Keratinocyte (primary cell): ENCODE measurements at regions not wholly inside any gene's neighbourhood (a gene's known extent, or its start where the extent isn't known, plus 50 kb on each side); places are given as distances from the start of the nearest gene placed in this dataset.

Experiments used
- DNase-seq: peaks from one replicate; pipeline ENCODE4 v3.0.0-alpha.2; 2011; ENCODE audit warnings: low read depth, missing footprints, low spot score
- FAIRE-seq: peaks from 2 replicates; lab custom pipeline; 2011; peaks lifted over from hg19 to GRCh38; lab: Jason Lieb, UNC
- H2AFZ ChIP-seq: 2 replicates; pipeline ENCODE4 v1.6.0; 2012; ENCODE audit warnings: low read length, control low read depth, inconsistent platforms; ENCODE audit not compliant: control insufficient read depth
- H3K27ac ChIP-seq: 2 replicates; pipeline ENCODE4 v1.5.1; 2011; ENCODE audit warnings: low read length; ENCODE audit not compliant: control insufficient read depth, insufficient read depth
- H3K27me3 ChIP-seq: 3 replicates; pipeline ENCODE4 v1.6.0; 2011; ENCODE audit warnings: low read length; ENCODE audit not compliant: control insufficient read depth, insufficient read depth; ENCODE audit errors: extremely low read depth
- H3K36me3 ChIP-seq, 2 experiments: 2 replicates in 1 of 2; 3 replicates in 1 of 2; pipeline ENCODE4 v1.5.1; 2011; ENCODE audit warnings: low read length in 2 of 2, mild to moderate bottlenecking in 1 of 2; ENCODE audit not compliant: control insufficient read depth in 2 of 2, insufficient read depth in 2 of 2; ENCODE audit errors: extremely low read depth in 1 of 2
- H3K4me1 ChIP-seq: 3 replicates; pipeline ENCODE4 v1.5.1; 2011; ENCODE audit warnings: low read length; ENCODE audit not compliant: control insufficient read depth, insufficient read depth; ENCODE audit errors: extremely low read depth
- H3K4me2 ChIP-seq: 3 replicates; pipeline ENCODE4 v1.6.0; 2011; ENCODE audit warnings: low read depth, low read length; ENCODE audit not compliant: control insufficient read depth, insufficient read depth; ENCODE audit errors: extremely low read depth
- H3K4me3 ChIP-seq, 3 experiments: fragments of 200-600 bp in 1 of 3; sonication (generic) in 1 of 3; 2 replicates in 2 of 3; 3 replicates in 1 of 3; pipeline ENCODE4 v1.5.1; 2011 to 2016; ENCODE audit warnings: low read length in 3 of 3, mild to moderate bottlenecking in 3 of 3, control low read depth in 2 of 3, inconsistent platforms in 1 of 3, low read depth in 1 of 3, mixed read lengths in 1 of 3, mixed run types in 1 of 3, moderate library complexity in 1 of 3; ENCODE audit not compliant: control insufficient read depth in 2 of 3, insufficient read depth in 2 of 3; ENCODE audit errors: extremely low read depth in 1 of 3
- H3K79me2 ChIP-seq: 2 replicates; pipeline ENCODE4 v1.6.0; 2012; ENCODE audit warnings: low read length; ENCODE audit not compliant: control insufficient read depth, insufficient read depth
- H3K9ac ChIP-seq: 3 replicates; pipeline ENCODE4 v1.6.0; 2011; ENCODE audit warnings: low read length; ENCODE audit not compliant: control insufficient read depth, insufficient read depth; ENCODE audit errors: extremely low read depth
- H3K9me1 ChIP-seq: 3 replicates; pipeline ENCODE4 v1.6.0; 2011; ENCODE audit warnings: low read length; ENCODE audit not compliant: control insufficient read depth, insufficient read depth; ENCODE audit errors: extremely low read depth
- H3K9me3 ChIP-seq: 2 replicates; pipeline ENCODE4 v1.5.1; 2012; ENCODE audit warnings: low read depth, low read length; ENCODE audit not compliant: control insufficient read depth
- H4K20me1 ChIP-seq: 3 replicates; pipeline ENCODE4 v1.6.0; 2011; ENCODE audit warnings: low read length; ENCODE audit not compliant: control insufficient read depth, insufficient read depth; ENCODE audit errors: extremely low read depth
- EZH2 ChIP-seq: IDR thresholded peaks from one replicate; pipeline ENCODE4 v1.6.1; 2012; ENCODE audit warnings: inconsistent platforms, mild to moderate bottlenecking, low read length, moderate library complexity
- dilution Hi-C: fragments of 300-500 bp; cut with MboI; formaldehyde crosslinking; loops from one replicate; pipeline ENCODE4 v1.7.0; 2020; ENCODE audit warnings: low sequenced_read_pairs; ENCODE audit not compliant: extremely low pct_ligation_motif_present
- TF ChIP-seq, protein P1 (sequence below), 3 experiments: IDR thresholded peaks in 1 of 3; conservative IDR thresholded peaks in 1 of 3; optimal IDR thresholded peaks in 1 of 3; 2 replicates in 2 of 3; 3 replicates in 1 of 3; pipeline versions ENCODE3 to v1.5.1; 2011; ENCODE audit warnings: low read length in 3 of 3, mild to moderate bottlenecking in 3 of 3, moderate library complexity in 2 of 3, control low read depth in 1 of 3, inconsistent platforms in 1 of 3; ENCODE audit not compliant: insufficient read depth in 2 of 3; ENCODE audit errors: extremely low read depth in 1 of 3

- H3K27ac ChIP-seq: no peak overlapping the region
- H3K27me3 ChIP-seq: no peaks in the 10 kb centered on the region
- no peak overlapping the region for H2AFZ ChIP-seq
- DNase-seq (no peak), FAIRE-seq (no peak)
- no peaks in the 10 kb centered on the region for H3K79me2 ChIP-seq
- no peak overlapping the region for H3K4me2 ChIP-seq
- H3K36me3 ChIP-seq: no peaks in the 10 kb centered on the region
- no peaks in the 10 kb centered on the region for H3K9me1 ChIP-seq
- no peak overlapping the region for H3K4me3 ChIP-seq
- dilution Hi-C loops: no loop called here
- no peaks in the 10 kb centered on the region for H3K9me3 ChIP-seq
- H3K4me1 ChIP-seq: no peaks in the 10 kb centered on the region
- no peaks in the 10 kb centered on the region for H4K20me1 ChIP-seq
- TF ChIP-seq, protein P1, sequence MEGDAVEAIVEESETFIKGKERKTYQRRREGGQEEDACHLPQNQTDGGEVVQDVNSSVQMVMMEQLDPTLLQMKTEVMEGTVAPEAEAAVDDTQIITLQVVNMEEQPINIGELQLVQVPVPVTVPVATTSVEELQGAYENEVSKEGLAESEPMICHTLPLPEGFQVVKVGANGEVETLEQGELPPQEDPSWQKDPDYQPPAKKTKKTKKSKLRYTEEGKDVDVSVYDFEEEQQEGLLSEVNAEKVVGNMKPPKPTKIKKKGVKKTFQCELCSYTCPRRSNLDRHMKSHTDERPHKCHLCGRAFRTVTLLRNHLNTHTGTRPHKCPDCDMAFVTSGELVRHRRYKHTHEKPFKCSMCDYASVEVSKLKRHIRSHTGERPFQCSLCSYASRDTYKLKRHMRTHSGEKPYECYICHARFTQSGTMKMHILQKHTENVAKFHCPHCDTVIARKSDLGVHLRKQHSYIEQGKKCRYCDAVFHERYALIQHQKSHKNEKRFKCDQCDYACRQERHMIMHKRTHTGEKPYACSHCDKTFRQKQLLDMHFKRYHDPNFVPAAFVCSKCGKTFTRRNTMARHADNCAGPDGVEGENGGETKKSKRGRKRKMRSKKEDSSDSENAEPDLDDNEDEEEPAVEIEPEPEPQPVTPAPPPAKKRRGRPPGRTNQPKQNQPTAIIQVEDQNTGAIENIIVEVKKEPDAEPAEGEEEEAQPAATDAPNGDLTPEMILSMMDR (optimal IDR thresholded peaks at IDR 0.05 in 1 of 3, IDR thresholded peaks at IDR 0.05 in 1 of 3, conservative IDR thresholded peaks at IDR 0.05 in 1 of 3; ENCODE audit: extremely low read depth in 1 of 3, insufficient read depth in 2 of 3, low read length in 3 of 3): no peak
- no peak for TF ChIP-seq EZH2
- H3K9ac ChIP-seq: no peak overlapping the region
Observed at GRCh38 chr21:17196623-17197022, 316.2 kb upstream of the CXADR start.

- dilution Hi-C loops: no loop called here
- H3K9me1 ChIP-seq: no peaks in the 10 kb centered on the region
- DNase-seq: no peak
- H3K27me3 ChIP-seq: no peaks in the 10 kb centered on the region
- H3K4me1 ChIP-seq: no peaks in the 10 kb centered on the region
- TF ChIP-seq, protein P1 (optimal IDR thresholded peaks at IDR 0.05 in 1 of 3, IDR thresholded peaks at IDR 0.05 in 1 of 3, conservative IDR thresholded peaks at IDR 0.05 in 1 of 3; ENCODE audit: extremely low read depth in 1 of 3, insufficient read depth in 2 of 3, low read length in 3 of 3): no peak
- TF ChIP-seq EZH2: no peak
- no peaks in the 10 kb centered on the region for H3K9me3 ChIP-seq
- no peak overlapping the region for H2AFZ ChIP-seq
- no peaks in the 10 kb centered on the region for H3K79me2 ChIP-seq
- no peak for FAIRE-seq
- H3K27ac ChIP-seq: no peak overlapping the region
- H4K20me1 ChIP-seq: no peaks in the 10 kb centered on the region
- H3K36me3 ChIP-seq: no peaks in the 10 kb centered on the region
- H3K9ac ChIP-seq: no peak overlapping the region
- H3K4me2 ChIP-seq: no peak overlapping the region
- no peak overlapping the region for H3K4me3 ChIP-seq
Observed at GRCh38 chr21:17197996-17198395, 314.8 kb upstream of the CXADR start.
